ENCODE measurements at regions not wholly inside any gene's neighbourhood (a gene's known extent, or its start where the extent isn't known, plus 50 kb on each side); places are given as distances from the start of the nearest gene placed in this dataset.

- no peak overlapping the region for H3K9ac ChIP-seq (ENCODE audit: low read length)
- H3K4me3 ChIP-seq (ENCODE audit: low read length) = no peak overlapping the region
- H3K4me1 ChIP-seq (ENCODE audit: control insufficient read depth, insufficient read depth, low read length) = peaks cover 7% of the 10 kb centered on the region
- no peaks in the 10 kb centered on the region for H3K9me3 ChIP-seq (ENCODE audit: control insufficient read depth, low read length)
- H3K36me3 ChIP-seq (ENCODE audit: control insufficient read depth, insufficient read depth, low read length, severe bottlenecking) = no peaks in the 10 kb centered on the region
- no peak for DNase-seq (ENCODE audit: low read depth)
- no peaks in the 10 kb centered on the region for H3K27me3 ChIP-seq (replicated peaks; ENCODE audit: control insufficient read depth, insufficient read depth, low read length)
Measured at GRCh38 chr3:80241791-80242190, 474.0 kb upstream of the ROBO1 start.

GRCh38 chr3:80239301-80239700, 471.5 kb upstream of the ROBO1 start:
- DNase-seq (ENCODE audit: low read depth) = no peak
- Histone ChIP-seq H3K4me3 (ENCODE audit: low read length) (no peak overlapping the region), H3K9ac (ENCODE audit: low read length) (no peak overlapping the region), H3K27me3 (replicated peaks; ENCODE audit: control insufficient read depth, insufficient read depth, low read length) (no peaks in the 10 kb centered on the region), H3K36me3 (ENCODE audit: control insufficient read depth, insufficient read depth, low read length, severe bottlenecking) (no peaks in the 10 kb centered on the region), H3K9me3 (ENCODE audit: control insufficient read depth, low read length) (no peaks in the 10 kb centered on the region), H3K4me1 (ENCODE audit: control insufficient read depth, insufficient read depth, low read length) (peaks cover 4% of the 10 kb centered on the region)

GRCh38 chr3:80238606-80239005, 470.8 kb upstream of the ROBO1 start:
- H3K9me3 ChIP-seq (ENCODE audit: control insufficient read depth, low read length) = no peaks in the 10 kb centered on the region
- H3K4me1 ChIP-seq (ENCODE audit: control insufficient read depth, insufficient read depth, low read length) = peaks cover 4% of the 10 kb centered on the region
- no peaks in the 10 kb centered on the region for H3K36me3 ChIP-seq (ENCODE audit: control insufficient read depth, insufficient read depth, low read length, severe bottlenecking)
- no peak overlapping the region for H3K9ac ChIP-seq (ENCODE audit: low read length)
- H3K4me3 ChIP-seq (ENCODE audit: low read length) = no peak overlapping the region
- no peaks in the 10 kb centered on the region for H3K27me3 ChIP-seq (replicated peaks; ENCODE audit: control insufficient read depth, insufficient read depth, low read length)
- no peak for DNase-seq (ENCODE audit: low read depth)

- no peak overlapping the region for H3K4me3 ChIP-seq (ENCODE audit: low read length)
- peaks cover 8% of the 10 kb centered on the region for H3K4me1 ChIP-seq (ENCODE audit: control insufficient read depth, insufficient read depth, low read length)
- DNase-seq (ENCODE audit: low read depth) = peak; percentile 35
- H3K27me3 ChIP-seq (replicated peaks; ENCODE audit: control insufficient read depth, insufficient read depth, low read length) = no peaks in the 10 kb centered on the region
- H3K36me3 ChIP-seq (ENCODE audit: control insufficient read depth, insufficient read depth, low read length, severe bottlenecking) = no peaks in the 10 kb centered on the region
- H3K9me3 ChIP-seq (ENCODE audit: control insufficient read depth, low read length) = no peaks in the 10 kb centered on the region
- no peak overlapping the region for H3K9ac ChIP-seq (ENCODE audit: low read length)
Measured at GRCh38 chr3:80238152-80238551, 470.4 kb upstream of the ROBO1 start.

- DNase-seq (ENCODE audit: low read depth) = no peak
- H3K27me3 ChIP-seq (replicated peaks; ENCODE audit: control insufficient read depth, insufficient read depth, low read length) = no peaks in the 10 kb centered on the region
- no peaks in the 10 kb centered on the region for H3K9me3 ChIP-seq (ENCODE audit: control insufficient read depth, low read length)
- H3K9ac ChIP-seq (ENCODE audit: low read length) = no peak overlapping the region
- no peaks in the 10 kb centered on the region for H3K36me3 ChIP-seq (ENCODE audit: control insufficient read depth, insufficient read depth, low read length, severe bottlenecking)
- H3K4me1 ChIP-seq (ENCODE audit: control insufficient read depth, insufficient read depth, low read length) = peaks cover 18% of the 10 kb centered on the region
- H3K4me3 ChIP-seq (ENCODE audit: low read length) = no peak overlapping the region
Measured at GRCh38 chr3:80234706-80235105, 466.9 kb upstream of the ROBO1 start.

GRCh38 chr3:80233576-80233975, 465.8 kb upstream of the ROBO1 start:
- Histone ChIP-seq H3K36me3 (ENCODE audit: control insufficient read depth, insufficient read depth, low read length, severe bottlenecking) (no peaks in the 10 kb centered on the region), H3K9me3 (ENCODE audit: control insufficient read depth, low read length) (peaks cover 8% of the 10 kb centered on the region), H3K9ac (ENCODE audit: low read length) (no peak overlapping the region), H3K4me1 (ENCODE audit: control insufficient read depth, insufficient read depth, low read length) (peaks cover 18% of the 10 kb centered on the region), H3K27me3 (replicated peaks; ENCODE audit: control insufficient read depth, insufficient read depth, low read length) (no peaks in the 10 kb centered on the region), H3K4me3 (ENCODE audit: low read length) (no peak overlapping the region)
- no peak for DNase-seq (ENCODE audit: low read depth)

- no peaks in the 10 kb centered on the region for H3K27me3 ChIP-seq (replicated peaks; ENCODE audit: control insufficient read depth, insufficient read depth, low read length)
- peaks cover 8% of the 10 kb centered on the region for H3K9me3 ChIP-seq (ENCODE audit: control insufficient read depth, low read length)
- peaks cover 15% of the 10 kb centered on the region for H3K4me1 ChIP-seq (ENCODE audit: control insufficient read depth, insufficient read depth, low read length)
- H3K9ac ChIP-seq (ENCODE audit: low read length) = no peak overlapping the region
- DNase-seq (ENCODE audit: low read depth) = peak; percentile 4
- H3K4me3 ChIP-seq (ENCODE audit: low read length) = no peak overlapping the region
- H3K36me3 ChIP-seq (ENCODE audit: control insufficient read depth, insufficient read depth, low read length, severe bottlenecking) = no peaks in the 10 kb centered on the region
Measured at GRCh38 chr3:80232760-80233159, 465.0 kb upstream of the ROBO1 start.

GRCh38 chr3:80230962-80231361, 463.2 kb upstream of the ROBO1 start:
- Histone ChIP-seq H3K27me3 (replicated peaks; ENCODE audit: control insufficient read depth, insufficient read depth, low read length) (no peaks in the 10 kb centered on the region), H3K9me3 (ENCODE audit: control insufficient read depth, low read length) (peaks cover 8% of the 10 kb centered on the region), H3K4me3 (ENCODE audit: low read length) (no peak overlapping the region), H3K9ac (ENCODE audit: low read length) (no peak overlapping the region), H3K4me1 (ENCODE audit: control insufficient read depth, insufficient read depth, low read length) (peaks cover 14% of the 10 kb centered on the region), H3K36me3 (ENCODE audit: control insufficient read depth, insufficient read depth, low read length, severe bottlenecking) (no peaks in the 10 kb centered on the region)
- no peak for DNase-seq (ENCODE audit: low read depth)

GRCh38 chr3:80227216-80227615, 459.4 kb upstream of the ROBO1 start:
- Histone ChIP-seq H3K9ac (ENCODE audit: low read length) (no peak overlapping the region), H3K9me3 (ENCODE audit: control insufficient read depth, low read length) (peaks cover 8% of the 10 kb centered on the region), H3K36me3 (ENCODE audit: control insufficient read depth, insufficient read depth, low read length, severe bottlenecking) (no peaks in the 10 kb centered on the region), H3K4me3 (ENCODE audit: low read length) (no peak overlapping the region), H3K27me3 (replicated peaks; ENCODE audit: control insufficient read depth, insufficient read depth, low read length) (no peaks in the 10 kb centered on the region), H3K4me1 (ENCODE audit: control insufficient read depth, insufficient read depth, low read length) (no peaks in the 10 kb centered on the region)
- DNase-seq (ENCODE audit: low read depth) = no peak

GRCh38 chr3:80215191-80215590, 447.4 kb upstream of the ROBO1 start:
- Histone ChIP-seq H3K9me3 (ENCODE audit: control insufficient read depth, low read length) (no peaks in the 10 kb centered on the region), H3K4me3 (ENCODE audit: low read length) (no peak overlapping the region), H3K4me1 (ENCODE audit: control insufficient read depth, insufficient read depth, low read length) (no peaks in the 10 kb centered on the region), H3K36me3 (ENCODE audit: control insufficient read depth, insufficient read depth, low read length, severe bottlenecking) (no peaks in the 10 kb centered on the region), H3K9ac (ENCODE audit: low read length) (no peak overlapping the region), H3K27me3 (replicated peaks; ENCODE audit: control insufficient read depth, insufficient read depth, low read length) (no peaks in the 10 kb centered on the region)
- DNase-seq (ENCODE audit: low read depth) = no peak

GRCh38 chr3:80213086-80213485, 445.3 kb upstream of the ROBO1 start:
- no peak overlapping the region for H3K9ac ChIP-seq (ENCODE audit: low read length)
- no peaks in the 10 kb centered on the region for H3K36me3 ChIP-seq (ENCODE audit: control insufficient read depth, insufficient read depth, low read length, severe bottlenecking)

GRCh38 chr3:80192936-80193335, 425.1 kb upstream of the ROBO1 start:
- Histone ChIP-seq H3K4me3 (ENCODE audit: low read length) (no peak overlapping the region), H3K27me3 (replicated peaks; ENCODE audit: control insufficient read depth, insufficient read depth, low read length) (no peaks in the 10 kb centered on the region), H3K9ac (ENCODE audit: low read length) (no peak overlapping the region), H3K9me3 (ENCODE audit: control insufficient read depth, low read length) (no peaks in the 10 kb centered on the region), H3K4me1 (ENCODE audit: control insufficient read depth, insufficient read depth, low read length) (peaks cover 5% of the 10 kb centered on the region), H3K36me3 (ENCODE audit: control insufficient read depth, insufficient read depth, low read length, severe bottlenecking) (no peaks in the 10 kb centered on the region)
- DNase-seq (ENCODE audit: low read depth) = no peak

More at GRCh38 chr3:80213086-80213485, 445.3 kb upstream of the ROBO1 start:
- no peaks in the 10 kb centered on the region for H3K4me1 ChIP-seq (ENCODE audit: control insufficient read depth, insufficient read depth, low read length)
- no peak for DNase-seq (ENCODE audit: low read depth)
- no peak overlapping the region for H3K4me3 ChIP-seq (ENCODE audit: low read length)
- no peaks in the 10 kb centered on the region for H3K27me3 ChIP-seq (replicated peaks; ENCODE audit: control insufficient read depth, insufficient read depth, low read length)
- H3K9me3 ChIP-seq (ENCODE audit: control insufficient read depth, low read length) = no peaks in the 10 kb centered on the region

Measured in adipocyte (in vitro differentiated cells).